DLD1 (cell line): ENCODE measurements at regions not wholly inside any gene's neighbourhood (a gene's known extent, or its start where the extent isn't known, plus 50 kb on each side); places are given as distances from the start of the nearest gene placed in this dataset.

Experiments
- in situ Hi-C: cut with HindIII; loops from 2 replicates; pipeline ENCODE4 v1.10.0; 2017; ENCODE audit warnings: low sequenced_read_pairs

DNA sequence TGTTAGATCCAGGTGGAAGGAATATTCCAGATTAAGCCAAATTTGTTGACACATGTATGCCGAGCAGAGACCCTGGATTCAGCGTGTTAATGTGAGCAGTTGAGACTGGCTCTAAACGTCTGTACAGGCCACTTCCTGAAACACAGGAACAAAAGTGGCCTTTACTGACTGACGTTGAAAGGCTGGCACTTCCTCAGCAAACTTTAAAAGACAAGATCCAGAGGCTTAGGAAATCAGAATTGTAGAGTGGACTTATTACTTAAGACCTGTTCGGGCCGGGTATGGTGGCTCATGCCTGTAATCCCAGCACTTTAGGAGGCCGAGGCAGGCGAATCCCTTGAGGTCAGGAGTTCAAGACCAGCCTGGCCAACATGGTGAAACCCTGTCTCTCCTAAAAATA, 125.7 kb upstream of the ARID1B start:
- in situ Hi-C loops, result no loop called here

DNA sequence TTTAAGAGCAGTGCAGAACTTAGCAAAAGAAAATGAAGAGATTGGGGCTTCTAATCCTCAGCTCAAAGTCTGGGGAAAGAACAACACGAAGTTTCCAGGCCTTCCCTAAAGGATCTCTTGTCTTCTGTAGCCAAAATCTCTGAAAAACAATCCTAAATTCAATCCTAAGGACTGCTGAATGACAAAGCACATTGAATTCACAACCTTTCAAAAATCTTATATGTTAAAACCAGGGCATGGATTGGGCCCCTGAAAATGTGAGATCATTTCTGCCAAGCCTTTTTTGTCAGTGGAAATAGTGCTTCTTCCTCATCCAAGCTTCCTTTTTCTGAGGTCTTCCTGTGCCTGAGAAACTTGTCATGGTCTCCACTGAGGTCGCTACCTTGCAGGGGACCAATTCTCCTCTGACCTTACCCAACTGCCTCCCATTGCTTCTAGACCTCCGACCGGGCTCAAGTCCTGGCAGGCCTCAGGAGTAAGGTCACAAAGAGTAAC, 126.2 kb upstream of the ARID1B start:
- in situ Hi-C loops, result no loop called here

DNA sequence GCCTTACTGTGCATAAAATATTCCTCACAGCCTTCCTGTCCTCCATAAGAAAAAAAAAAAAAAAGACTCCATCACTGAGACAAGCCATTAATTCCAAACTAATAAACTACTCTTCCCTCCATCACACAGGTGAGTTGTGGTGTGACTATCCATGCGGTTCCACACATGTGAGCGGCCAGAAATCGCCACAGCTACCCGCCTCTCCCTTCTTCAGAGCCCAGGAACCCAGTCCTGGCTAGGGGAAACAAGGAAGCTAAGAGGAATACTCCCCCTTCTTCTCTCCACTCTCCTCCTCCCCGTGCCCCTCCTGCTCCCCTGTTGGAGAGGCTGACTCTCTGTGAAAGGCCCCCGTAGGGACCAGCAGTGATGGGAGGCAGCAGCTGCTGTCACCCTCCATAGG, 128.6 kb upstream of the ARID1B start:
- in situ Hi-C loops, result no loop called here

DNA sequence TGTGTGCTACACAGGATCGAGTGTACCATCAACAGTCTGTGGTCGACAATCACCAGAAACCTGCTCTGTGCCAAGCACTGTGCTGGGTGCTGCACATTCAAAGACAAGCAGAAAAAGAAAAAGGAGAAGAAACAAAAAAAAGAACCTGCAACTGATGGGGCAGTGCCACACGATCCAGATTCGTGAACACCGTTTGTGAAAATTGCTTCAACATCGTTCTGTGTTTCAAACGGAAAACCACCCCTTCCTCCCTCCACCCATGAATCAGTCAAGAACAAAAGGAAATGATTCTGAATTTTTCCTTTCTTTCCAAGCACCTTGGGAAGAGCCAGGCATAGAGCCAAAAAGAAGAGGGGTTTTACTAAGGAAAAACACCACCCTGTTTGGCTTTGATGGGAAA, 129.2 kb upstream of the ARID1B start:
- in situ Hi-C loops, result no loop called here

DNA sequence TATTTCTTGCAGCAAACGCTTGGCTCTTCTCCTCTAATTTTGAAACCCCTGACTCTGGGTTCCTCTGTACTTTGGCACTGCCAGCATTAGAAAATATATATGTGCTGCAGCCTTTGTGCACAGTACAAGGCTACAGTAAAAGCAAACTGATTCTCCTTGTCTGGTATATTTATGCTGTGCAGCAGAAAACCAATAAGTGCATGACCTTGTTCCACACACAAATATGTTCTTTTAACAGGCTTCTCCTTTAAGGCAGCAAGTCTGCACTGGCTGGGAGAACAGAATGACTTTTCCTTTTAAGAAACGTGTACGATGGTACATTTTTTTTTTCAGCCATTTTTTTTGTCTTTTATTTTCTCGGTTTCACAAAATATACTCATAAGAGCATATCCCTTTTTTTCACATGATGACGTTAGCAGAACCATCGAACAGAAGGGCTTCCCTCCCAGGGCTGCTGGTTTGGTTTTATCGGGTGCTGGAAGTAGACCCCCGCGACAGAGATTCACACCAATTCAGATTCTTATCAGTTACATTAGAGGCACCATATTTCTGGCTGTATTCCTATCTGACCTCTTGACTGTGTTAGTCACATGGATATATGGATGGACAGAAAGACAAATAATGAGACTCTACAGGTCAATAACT, 129.9 kb upstream of the ARID1B start:
- in situ Hi-C loops, result no loop called here

DNA sequence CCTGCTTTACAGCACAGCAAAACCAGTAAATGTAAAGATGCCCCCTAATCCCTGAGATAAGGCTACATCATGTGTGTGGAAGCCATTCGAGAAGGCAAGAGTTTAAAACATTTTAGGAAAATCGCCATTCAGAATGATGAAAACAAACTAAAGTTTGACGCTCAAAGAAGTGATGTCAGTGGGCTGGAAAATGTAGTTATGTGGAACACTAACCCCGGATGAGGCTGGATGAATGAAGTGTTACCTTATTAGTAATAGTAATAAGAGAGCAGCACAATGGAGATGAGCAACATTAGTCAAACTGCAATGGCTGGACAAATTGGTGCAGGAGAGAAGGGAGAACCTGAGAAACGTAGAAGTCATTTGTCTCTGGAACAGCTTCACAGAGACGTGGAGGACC, 130.7 kb upstream of the ARID1B start:
- in situ Hi-C loops, result no loop called here

DNA sequence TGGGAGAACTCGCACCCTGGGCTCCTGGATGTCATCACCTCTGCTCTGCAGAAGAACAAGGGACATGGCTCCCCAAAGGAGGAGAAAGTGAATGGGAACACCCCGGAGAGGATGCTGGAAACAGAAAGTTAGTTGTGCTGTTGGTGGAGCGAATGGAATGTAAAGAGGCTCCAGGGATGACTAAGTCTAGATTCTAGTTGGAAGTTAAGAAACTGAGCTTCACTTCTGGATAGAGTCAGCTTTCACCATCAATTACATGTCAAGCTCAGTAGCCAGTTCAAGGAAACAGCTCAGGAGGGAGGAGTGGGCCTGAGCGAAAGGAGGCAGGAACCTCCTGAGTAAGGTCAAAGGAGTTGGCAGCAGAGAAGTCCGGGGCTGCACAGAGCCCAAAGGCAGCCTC, 132.1 kb upstream of the ARID1B start:
- in situ Hi-C loops, result no loop called here

DNA sequence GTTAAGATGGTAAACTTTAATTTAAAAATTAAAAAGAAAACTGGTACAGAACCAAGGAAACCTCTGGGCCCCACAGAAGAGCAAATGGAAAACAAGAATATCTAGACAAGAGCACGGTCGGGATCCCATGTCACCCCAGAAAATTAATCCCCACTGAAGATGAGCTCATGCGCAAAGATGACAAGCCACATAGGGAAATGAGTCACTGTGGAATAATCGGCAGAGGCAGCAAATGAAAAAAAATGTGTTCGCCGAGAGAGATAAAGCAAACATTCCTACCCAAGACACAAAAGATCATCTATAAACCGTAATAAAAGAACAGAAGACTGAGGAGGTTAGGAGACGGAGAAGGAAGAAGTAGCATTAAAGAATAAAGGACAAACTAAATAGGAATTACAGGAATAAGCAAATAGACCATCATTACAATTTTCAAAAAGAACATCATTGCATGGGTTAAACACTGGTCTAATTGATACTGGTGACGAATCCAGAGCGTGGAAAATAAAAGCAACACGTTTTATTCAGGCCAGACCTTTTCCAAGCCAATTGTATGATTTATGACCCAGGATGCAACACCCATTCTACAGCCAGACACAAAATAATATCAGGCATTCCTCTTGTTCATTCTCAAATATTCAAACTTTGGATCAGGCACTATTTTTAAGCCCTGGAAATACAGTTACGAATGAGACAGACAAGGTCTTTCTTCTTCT, 138.0 kb upstream of the ARID1B start:
- in situ Hi-C loops, result no loop called here

DNA sequence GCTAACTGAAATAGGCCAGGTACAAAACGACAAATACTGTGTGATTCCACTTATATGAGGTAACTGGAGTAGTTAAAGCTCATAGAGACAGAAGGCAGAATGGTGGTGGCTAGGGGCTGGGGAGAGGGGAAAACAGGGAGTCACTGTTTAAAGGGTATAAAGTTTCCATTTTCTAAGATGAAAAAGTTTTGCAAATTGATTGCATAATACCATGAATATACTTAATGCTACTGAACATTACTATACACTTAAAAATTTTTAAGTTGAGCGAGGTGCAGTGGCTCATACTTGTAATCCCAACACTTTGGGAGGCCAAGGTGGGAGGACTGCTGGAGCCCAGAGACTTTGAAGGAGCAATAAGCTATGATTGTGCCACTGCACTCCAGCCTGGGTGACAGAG, 138.6 kb upstream of the ARID1B start:
- in situ Hi-C loops, result no loop called here

DNA sequence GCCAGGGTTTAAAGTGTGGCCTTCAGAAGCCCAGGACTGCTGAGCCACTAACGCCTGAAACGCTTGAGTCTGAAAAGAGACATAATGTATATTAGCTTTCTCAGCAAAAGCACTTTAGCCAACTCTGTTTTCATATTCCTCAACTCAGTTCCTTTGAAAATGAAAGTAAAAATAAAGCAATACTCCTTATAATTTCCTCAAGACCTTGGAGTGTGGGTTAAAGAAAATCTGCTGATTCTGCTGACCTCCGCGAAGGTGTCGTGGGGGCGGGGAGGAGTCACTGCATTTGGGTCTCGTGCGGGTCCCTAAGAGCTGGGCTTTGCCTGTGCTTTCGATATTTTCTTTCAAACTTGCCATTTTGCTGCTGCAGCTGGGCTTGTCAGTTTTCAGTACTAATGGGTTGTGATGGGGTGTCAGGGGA, 142.2 kb upstream of the ARID1B start:
- in situ Hi-C loops, result no loop called here

DNA sequence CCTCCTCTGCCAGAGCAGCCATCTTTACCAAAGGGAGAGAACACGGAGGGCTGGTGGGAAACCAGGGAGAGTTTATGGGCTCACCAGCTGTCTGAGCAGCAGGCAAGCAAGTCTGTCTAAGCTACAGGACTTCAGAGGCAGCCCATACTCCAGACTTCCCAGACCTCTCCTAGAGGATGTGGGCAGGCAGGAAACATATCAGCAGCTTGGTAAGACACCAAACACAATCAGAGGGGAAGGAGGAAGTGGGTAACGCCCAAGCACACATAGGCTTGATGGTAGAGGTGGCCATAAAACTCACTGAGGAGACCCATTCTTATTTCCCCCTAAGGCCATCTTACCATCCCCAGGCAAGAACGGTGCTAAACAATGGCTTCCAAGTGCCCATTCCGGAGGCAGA, 143.1 kb upstream of the ARID1B start:
- in situ Hi-C loops, result no loop called here

DNA sequence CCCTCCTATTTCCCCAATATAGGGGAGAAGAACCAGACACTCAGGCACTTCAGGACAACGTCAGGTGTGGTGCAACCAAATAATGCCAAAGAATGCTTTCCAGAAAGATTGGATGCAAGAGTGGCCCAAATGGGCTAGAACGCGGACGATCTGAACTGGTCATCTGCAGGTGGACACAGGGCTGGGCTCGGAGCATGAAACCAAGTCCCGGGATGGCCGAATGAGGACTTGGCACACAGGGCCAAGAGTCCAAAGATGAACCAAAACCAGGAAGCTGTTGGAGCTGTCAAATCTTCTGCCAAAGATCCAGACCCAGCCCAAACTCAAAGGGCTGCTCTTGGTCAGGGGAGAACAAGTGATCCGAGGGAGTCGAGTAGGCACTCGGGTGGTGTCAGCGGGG, 143.9 kb upstream of the ARID1B start:
- in situ Hi-C loops, result no loop called here

DNA sequence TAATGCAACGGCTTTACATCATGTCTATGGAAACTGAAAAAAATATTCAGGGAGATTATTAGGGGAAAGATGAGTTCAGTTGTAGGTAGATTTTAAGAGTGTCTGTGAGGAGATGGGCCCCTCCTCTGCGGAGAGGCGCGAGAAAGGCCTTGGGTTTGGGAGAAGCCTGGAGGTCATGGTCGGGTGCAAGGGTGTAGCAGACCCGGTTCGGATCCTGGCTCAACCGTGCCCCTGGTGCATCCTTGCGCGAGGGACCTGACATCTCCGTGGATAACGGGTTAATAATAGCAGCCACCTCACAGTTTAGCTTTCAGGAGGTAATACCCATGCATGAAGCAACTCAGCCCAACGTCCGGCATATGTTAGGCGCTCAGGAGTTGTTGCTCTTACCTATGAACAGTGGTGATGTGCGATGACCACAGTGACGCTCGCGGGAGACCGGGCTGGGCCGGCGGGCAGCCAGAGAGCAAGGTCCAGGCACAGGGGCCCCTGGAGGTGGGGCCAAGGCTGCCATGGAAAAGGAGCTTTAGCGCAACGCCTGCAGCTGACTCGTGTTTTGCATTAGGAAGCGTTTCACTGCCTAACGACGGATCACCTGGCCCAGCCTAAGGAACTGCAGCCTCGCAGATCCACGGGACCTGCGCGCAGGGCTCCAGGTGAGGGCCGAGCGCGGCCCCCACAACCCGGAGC, 146.4 kb upstream of the ARID1B start:
- in situ Hi-C loops, result no loop called here

DNA sequence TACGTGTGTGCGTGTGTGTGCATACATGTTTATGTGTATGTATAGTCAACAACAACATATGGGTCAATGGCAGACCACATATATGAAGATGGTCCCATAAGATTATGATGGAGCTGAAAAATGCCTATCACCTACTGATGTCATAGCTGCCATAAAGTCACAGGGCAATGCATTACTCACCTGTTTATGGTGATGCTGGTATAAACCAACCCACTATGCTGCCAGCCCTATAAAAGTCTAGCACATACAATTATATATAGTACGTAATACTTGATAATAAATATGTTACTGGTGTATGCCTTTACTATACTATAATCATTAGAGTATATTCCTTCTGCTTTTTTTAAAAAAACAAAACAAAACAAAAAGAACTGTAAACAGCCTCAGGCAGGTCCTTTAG, 148.4 kb upstream of the ARID1B start:
- in situ Hi-C loops, result no loop called here

DNA sequence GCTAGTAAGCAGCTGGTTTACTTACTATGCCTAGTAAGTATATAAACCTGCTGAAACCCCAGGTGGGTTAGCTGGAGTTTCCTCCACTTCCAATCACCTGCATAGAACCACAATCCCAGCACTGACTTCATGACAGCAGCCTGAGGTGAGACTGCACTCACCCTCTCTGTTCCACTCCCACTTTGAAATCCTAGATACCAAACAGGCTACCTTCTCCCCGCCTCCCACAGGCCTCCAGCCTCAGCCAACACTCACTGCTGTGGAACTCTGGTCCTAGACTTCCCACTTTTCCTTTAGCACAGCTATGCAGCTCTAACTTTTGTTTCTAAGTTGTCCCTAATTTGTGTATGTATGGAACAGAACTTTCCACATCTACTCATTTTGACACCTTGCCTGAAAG, 149.7 kb upstream of the ARID1B start:
- in situ Hi-C loops, result no loop called here

DNA sequence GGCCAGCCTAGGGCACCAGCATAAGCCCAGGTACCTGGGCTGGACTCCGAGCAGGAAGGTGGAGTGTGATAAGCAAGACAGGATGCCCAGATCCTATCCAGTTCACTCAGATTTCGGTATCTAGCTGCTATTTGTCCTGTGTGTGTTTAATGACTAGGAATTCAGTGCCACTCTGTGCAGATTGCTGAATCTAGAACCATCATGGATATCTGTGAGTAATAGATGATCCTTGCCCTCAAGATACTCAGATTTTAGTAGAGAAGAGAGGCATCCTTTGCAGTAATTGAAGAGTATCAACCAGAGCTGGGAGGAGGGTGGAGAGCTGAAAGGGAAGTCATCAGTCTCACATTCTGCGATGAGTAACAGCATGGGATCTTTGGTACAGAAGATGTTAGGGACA, 155.0 kb upstream of the ARID1B start:
- in situ Hi-C loops, result no loop called here

DNA sequence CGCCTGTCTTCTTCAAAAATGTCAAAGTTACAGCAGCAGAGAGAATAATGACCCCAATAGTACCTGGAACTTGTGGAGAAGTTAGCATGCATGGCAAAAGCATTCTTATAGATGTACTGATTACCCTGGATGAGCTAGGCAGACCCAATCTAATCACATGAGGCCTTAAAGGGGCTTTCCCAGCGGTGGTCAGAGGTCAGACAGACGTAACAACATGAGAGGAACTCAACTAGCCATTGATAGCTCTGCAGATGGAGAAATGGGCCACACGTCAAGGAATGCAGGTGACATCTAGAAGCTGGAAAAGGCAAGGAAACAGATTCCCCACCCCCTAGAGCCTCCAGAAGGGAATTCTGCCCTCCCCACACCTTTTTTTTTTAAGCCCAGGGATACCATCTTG, 156.8 kb upstream of the ARID1B start:
- in situ Hi-C loops, result no loop called here

DNA sequence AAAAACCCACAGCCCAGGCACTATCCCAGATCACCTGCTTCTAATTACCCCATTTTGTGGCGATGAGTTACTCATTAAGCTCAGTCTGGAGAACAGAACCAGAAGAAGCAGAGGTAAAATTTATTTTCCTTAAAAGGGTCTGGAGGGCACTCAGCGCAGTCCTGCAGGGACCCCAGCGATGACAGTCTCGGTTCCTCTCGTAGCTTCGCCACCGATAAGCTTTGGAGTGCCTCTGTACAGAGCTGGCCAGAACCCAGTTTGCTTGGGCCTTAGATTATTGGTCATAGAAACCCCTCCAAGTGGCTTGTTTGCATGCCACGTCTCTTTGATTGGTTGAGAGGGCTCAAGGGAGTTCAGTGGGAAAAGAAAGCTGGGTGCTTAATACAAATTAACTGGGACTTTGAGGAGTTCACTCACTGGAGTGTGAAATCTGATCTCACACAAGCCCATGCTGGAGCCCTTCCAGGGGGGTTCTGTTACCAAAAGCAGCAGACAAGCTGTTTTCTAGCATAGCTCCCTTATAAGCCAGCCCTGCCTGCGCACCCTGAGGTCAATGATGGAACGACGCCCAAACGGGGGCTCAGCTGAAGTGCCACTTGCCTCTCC, 158.5 kb upstream of the ARID1B start:
- in situ Hi-C loops, result no loop called here

DNA sequence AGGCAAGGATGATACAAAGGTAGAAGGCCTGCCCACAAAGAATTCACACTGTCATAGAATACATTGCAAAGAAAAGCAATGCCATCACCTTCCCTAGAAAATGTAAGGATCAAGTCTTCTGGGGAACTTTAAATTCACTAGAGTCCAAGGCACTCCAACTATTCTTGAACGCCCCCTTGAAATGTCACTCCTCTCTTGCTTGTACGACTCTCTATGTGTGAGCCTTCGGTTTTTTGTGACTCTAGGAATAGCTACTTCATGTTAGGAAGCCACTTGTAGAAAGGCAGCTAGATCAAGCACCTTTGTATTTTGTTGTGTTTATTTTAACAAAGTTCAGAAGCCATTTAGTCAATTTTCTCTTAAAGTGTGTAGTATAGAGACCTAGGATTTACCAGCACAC, 159.2 kb upstream of the ARID1B start:
- in situ Hi-C loops, result no loop called here

DNA sequence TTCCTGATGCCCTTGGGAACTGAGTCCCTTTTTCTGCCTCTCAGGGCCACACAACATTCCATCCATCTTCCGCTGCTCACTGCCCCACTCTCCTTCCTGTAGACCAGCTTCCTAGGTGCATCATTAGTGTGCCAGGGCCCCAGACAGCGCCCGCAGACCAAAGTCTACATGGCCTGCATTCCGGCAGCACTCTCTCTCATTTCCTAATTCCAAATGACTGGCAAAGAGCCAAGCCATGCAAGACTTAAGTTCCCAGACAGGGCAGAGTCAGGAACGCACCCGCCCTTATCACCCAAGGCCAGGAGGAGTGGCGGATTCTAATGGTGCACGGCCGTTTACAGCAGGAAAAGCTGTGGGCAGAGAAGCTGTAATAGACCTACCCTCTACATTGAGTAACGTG, 159.8 kb upstream of the ARID1B start:
- in situ Hi-C loops, result no loop called here

DNA sequence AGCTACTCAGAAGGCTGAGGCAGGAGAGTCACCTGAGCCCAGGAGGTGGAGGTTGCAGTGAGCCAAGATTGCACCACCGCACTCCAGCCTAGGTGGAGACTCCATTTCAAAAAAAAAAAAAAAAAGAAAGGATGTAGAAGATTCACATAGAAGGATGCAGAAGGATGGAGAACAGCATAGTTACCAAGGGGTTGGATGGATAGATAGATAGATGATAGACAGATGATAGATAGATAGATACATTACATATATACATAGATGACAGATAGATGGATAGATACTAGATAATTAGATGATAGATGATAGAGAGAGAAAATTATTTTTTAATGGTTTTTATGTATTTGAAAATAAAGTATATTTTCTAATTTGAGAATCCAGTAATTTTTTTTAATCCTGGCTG, 160.7 kb upstream of the ARID1B start:
- in situ Hi-C loops, result no loop called here

DNA sequence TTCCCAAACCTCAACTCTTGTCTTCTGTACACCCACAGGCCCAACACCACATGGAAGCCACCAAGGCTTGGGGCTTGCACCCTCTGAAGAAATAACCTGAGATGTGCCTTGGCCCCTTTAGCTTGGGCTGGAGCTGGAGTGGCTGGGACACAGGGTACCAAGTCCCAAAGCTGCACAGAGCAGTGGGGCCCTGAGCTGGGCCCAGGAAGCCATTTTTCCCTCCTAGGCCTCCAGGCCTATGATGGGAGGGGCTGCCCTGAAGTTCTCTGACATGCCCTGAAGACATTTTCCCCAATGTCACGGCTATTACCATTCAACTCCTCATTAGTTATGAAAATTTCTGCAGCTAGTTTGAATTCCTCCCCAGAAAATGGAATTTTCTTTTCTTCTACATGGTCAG, 163.2 kb upstream of the ARID1B start:
- in situ Hi-C loops, result no loop called here
